Breast epithelium (tissue), 4 donors: ENCODE measurements at regions not wholly inside any gene's neighbourhood (a gene's known extent, or its start where the extent isn't known, plus 50 kb on each side); places are given as distances from the start of the nearest gene placed in this dataset.

Experiments used
- DNase-seq, 2 donors: peaks; one replicate each; pipeline ENCODE4 v3.0.0-alpha.2; 2019; ENCODE audit warnings: low spot score in 2 of 2
- H3K27ac ChIP-seq, 2 donors: fragments of 200-600 bp; sonication (generic) in 1 of 2; one replicate each; pipeline ENCODE4 v1.5.1; 2016 to 2019; ENCODE audit warnings: mild to moderate bottlenecking in 1 of 2
- H3K27me3 ChIP-seq, 2 donors: fragments of 200-600 bp; sonication (generic) in 1 of 2; one replicate each; pipeline versions ENCODE4 v1.5.1 to v1.6.0; 2017 to 2019; ENCODE audit warnings: control low read depth in 1 of 2, mild to moderate bottlenecking in 1 of 2
- H3K36me3 ChIP-seq: fragments of 200-600 bp; one replicate; pipeline ENCODE4 v1.5.1; 2019
- H3K4me1 ChIP-seq, 2 donors: fragments of 200-600 bp; sonication (generic); one replicate each; pipeline ENCODE4 v1.5.1; 2016 to 2019; ENCODE audit warnings: control low read depth in 1 of 2
- H3K4me3 ChIP-seq, 3 donors: fragments of 200-600 bp; sonication (generic); 1 replicate in 2 of 3; 2 replicates in 1 of 3; pipeline ENCODE4 v1.5.1; 2016 to 2019; ENCODE audit warnings: mild to moderate bottlenecking in 3 of 3, moderate library complexity in 2 of 3
- H3K9me3 ChIP-seq, 2 donors: fragments of 200-600 bp; sonication (generic) in 1 of 2; one replicate each; pipeline ENCODE4 v1.5.1; 2016 to 2019; ENCODE audit warnings: control low read depth in 1 of 2
- CTCF ChIP-seq, 3 donors: fragments of 450-650 bp; IDR thresholded peaks; one replicate each; pipeline ENCODE4 v1.5.1; 2016 to 2017; ENCODE audit warnings: antibody characterized with exemption in 3 of 3, mild to moderate bottlenecking in 3 of 3, moderate library complexity in 3 of 3
- POLR2A ChIP-seq: fragments of 450-650 bp; IDR thresholded peaks from one replicate; pipeline ENCODE4 v1.6.1; 2016; ENCODE audit warnings: antibody characterized with exemption, mild to moderate bottlenecking, moderate library complexity
- POLR2AphosphoS5 ChIP-seq, 3 donors: sonication (generic); formaldehyde crosslinking; IDR thresholded peaks; one replicate each; pipeline ENCODE4 v1.6.1; 2017; ENCODE audit warnings: antibody characterized with exemption in 3 of 3
- intact Hi-C: fragments of 100-400 bp; cut with DNase I; formaldehyde crosslinking; loops from one replicate; pipeline ENCODE4 v1.15.1; 2023; ENCODE audit warnings: low total_unique reads

GRCh38 chr6:47170617-47170947 is 128.4 kb upstream of the ADGRF1 start:
- Histone ChIP-seq H3K4me3 (no peak overlapping the region), H3K36me3 (no peaks in the 10 kb centered on the region), H3K27ac (no peak overlapping the region), H3K4me1 (no peaks in the 10 kb centered on the region), H3K27me3 (no peaks in the 10 kb centered on the region), H3K9me3 (no peaks in the 10 kb centered on the region)
- no peak for DNase-seq
- TF ChIP-seq CTCF (IDR thresholded peaks at IDR 0.05) (no peak), POLR2AphosphoS5 (IDR thresholded peaks at IDR 0.05) (no peak)
- intact Hi-C loops = no loop called here

- DNase-seq = no peak
- H3K27me3 ChIP-seq = no peaks in the 10 kb centered on the region
- no peaks in the 10 kb centered on the region for H3K9me3 ChIP-seq
- no peak overlapping the region for H3K4me3 ChIP-seq
- no peaks in the 10 kb centered on the region for H3K36me3 ChIP-seq
- no peaks in the 10 kb centered on the region for H3K4me1 ChIP-seq
- no peak for TF ChIP-seq CTCF (IDR thresholded peaks at IDR 0.05)
- no peak for TF ChIP-seq POLR2AphosphoS5 (IDR thresholded peaks at IDR 0.05)
- no peak for TF ChIP-seq POLR2A
- no peak overlapping the region for H3K27ac ChIP-seq
- intact Hi-C loops = no loop called here
Measured at GRCh38 chr6:47169785-47170616, 127.9 kb upstream of the ADGRF1 start.

- no peak for DNase-seq
- intact Hi-C loops = no loop called here
- H3K27ac ChIP-seq = no peak overlapping the region
- no peaks in the 10 kb centered on the region for H3K9me3 ChIP-seq
- TF ChIP-seq POLR2A (no peak), CTCF (IDR thresholded peaks at IDR 0.05) (no peak), POLR2AphosphoS5 (IDR thresholded peaks at IDR 0.05) (no peak)
- H3K4me3 ChIP-seq = no peak overlapping the region
- H3K27me3 ChIP-seq = no peaks in the 10 kb centered on the region
- H3K4me1 ChIP-seq = no peaks in the 10 kb centered on the region
- no peaks in the 10 kb centered on the region for H3K36me3 ChIP-seq
Measured at GRCh38 chr6:47168180-47168579, 126.0 kb upstream of the ADGRF1 start.

GRCh38 chr6:47165918-47166317 is 123.8 kb upstream of the ADGRF1 start:
- intact Hi-C loops = no loop called here
- Histone ChIP-seq H3K4me3 (no peak overlapping the region), H3K4me1 (no peaks in the 10 kb centered on the region), H3K36me3 (no peaks in the 10 kb centered on the region), H3K27me3 (no peaks in the 10 kb centered on the region), H3K9me3 (no peaks in the 10 kb centered on the region), H3K27ac (no peak overlapping the region)
- TF ChIP-seq CTCF (IDR thresholded peaks at IDR 0.05) = no peak
- TF ChIP-seq POLR2AphosphoS5 (IDR thresholded peaks at IDR 0.05) = no peak
- no peak for TF ChIP-seq POLR2A
- no peak for DNase-seq

GRCh38 chr6:47164877-47165276 is 122.7 kb upstream of the ADGRF1 start:
- no peaks in the 10 kb centered on the region for H3K27me3 ChIP-seq
- H3K4me1 ChIP-seq = no peaks in the 10 kb centered on the region
- H3K4me3 ChIP-seq = no peak overlapping the region
- H3K27ac ChIP-seq = no peak overlapping the region
- no peak for DNase-seq
- H3K36me3 ChIP-seq = no peaks in the 10 kb centered on the region
- H3K9me3 ChIP-seq = no peaks in the 10 kb centered on the region
- intact Hi-C loops = no loop called here
- TF ChIP-seq CTCF (IDR thresholded peaks at IDR 0.05) = no peak
- TF ChIP-seq POLR2AphosphoS5 (IDR thresholded peaks at IDR 0.05) = no peak
- no peak for TF ChIP-seq POLR2A
